ENCODE measurements at regions not wholly inside any gene's neighbourhood (a gene's known extent, or its start where the extent isn't known, plus 50 kb on each side); places are given as distances from the start of the nearest gene placed in this dataset.

DNA sequence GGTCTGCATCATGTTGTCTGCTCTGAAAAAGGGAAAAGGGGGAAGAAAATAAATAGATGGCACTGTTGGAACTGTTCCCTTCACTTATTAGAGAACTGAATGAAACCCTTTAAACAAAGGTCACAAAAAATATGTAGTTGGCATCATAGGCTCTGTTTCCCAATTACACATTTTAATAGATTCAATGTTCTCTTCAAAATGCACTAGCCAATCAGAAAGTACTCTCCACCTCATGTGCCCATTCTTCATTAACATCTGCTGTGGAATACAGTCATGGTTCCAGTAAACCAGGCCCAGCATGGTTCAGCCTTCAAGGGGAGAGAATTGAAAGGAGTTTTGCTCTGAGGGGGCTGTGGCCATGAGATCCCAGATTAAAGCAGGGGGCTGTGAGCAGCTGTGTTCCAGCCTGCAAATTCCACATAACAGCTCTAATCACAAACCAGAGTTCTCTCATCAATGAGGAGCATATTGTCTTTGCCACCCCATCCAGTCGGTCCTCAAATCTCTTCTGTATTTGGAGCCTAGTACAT, 165.9 kb upstream of the CREB1 start:
- no peaks in the 10 kb centered on the region for H3K9me3 ChIP-seq (ENCODE audit: control insufficient read depth, insufficient read depth, low read depth, low read length)
- no peak overlapping the region for H3K27ac ChIP-seq (ENCODE audit: low read length)
- intact Hi-C loops (cut with micrococcal nuclease; ENCODE audit: unreplicated experiment) (no loop called here), in situ Hi-C loops (cut with HindIII; ENCODE audit: low pct_unique_long_range_greater_than_20kb, low sequenced_read_pairs) (no loop called here)
- no peak overlapping the region for H3K4me3 ChIP-seq (ENCODE audit: low read depth in 2 of 2, low read length in 2 of 2)
- POLR2A ChIA-PET, result no interaction called here
- CTCF ChIA-PET, result no interaction called here
- no peak for DNase-seq (ENCODE audit: low read depth, low spot score)
- no TSS peak for BruUV-seq (replicated peaks)
- no peaks in the 10 kb centered on the region for H3K36me3 ChIP-seq (ENCODE audit: control insufficient read depth, insufficient read depth, low read length)
- no peaks in the 10 kb centered on the region for H3K4me1 ChIP-seq (ENCODE audit: control insufficient read depth, insufficient read depth, low read length)
- TF ChIP-seq, protein P1, sequence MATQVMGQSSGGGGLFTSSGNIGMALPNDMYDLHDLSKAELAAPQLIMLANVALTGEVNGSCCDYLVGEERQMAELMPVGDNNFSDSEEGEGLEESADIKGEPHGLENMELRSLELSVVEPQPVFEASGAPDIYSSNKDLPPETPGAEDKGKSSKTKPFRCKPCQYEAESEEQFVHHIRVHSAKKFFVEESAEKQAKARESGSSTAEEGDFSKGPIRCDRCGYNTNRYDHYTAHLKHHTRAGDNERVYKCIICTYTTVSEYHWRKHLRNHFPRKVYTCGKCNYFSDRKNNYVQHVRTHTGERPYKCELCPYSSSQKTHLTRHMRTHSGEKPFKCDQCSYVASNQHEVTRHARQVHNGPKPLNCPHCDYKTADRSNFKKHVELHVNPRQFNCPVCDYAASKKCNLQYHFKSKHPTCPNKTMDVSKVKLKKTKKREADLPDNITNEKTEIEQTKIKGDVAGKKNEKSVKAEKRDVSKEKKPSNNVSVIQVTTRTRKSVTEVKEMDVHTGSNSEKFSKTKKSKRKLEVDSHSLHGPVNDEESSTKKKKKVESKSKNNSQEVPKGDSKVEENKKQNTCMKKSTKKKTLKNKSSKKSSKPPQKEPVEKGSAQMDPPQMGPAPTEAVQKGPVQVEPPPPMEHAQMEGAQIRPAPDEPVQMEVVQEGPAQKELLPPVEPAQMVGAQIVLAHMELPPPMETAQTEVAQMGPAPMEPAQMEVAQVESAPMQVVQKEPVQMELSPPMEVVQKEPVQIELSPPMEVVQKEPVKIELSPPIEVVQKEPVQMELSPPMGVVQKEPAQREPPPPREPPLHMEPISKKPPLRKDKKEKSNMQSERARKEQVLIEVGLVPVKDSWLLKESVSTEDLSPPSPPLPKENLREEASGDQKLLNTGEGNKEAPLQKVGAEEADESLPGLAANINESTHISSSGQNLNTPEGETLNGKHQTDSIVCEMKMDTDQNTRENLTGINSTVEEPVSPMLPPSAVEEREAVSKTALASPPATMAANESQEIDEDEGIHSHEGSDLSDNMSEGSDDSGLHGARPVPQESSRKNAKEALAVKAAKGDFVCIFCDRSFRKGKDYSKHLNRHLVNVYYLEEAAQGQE (IDR thresholded peaks at IDR 0.05; ENCODE audit: insufficient read depth in 1 of 2, low read depth in 2 of 2, low read length in 1 of 2), result no peak
- TF ChIP-seq TCF7L2 (IDR thresholded peaks at IDR 0.05; ENCODE audit: low read depth, low read length), result no peak
- no peak for TF ChIP-seq SIN3A (IDR thresholded peaks at IDR 0.05; ENCODE audit: borderline replicate concordance, insufficient read depth, low read depth, low read length)
- TF ChIP-seq POLR2AphosphoS5 (IDR thresholded peaks at IDR 0.05; ENCODE audit: low read depth, low read length), result no peak
- TF ChIP-seq, protein P2, sequence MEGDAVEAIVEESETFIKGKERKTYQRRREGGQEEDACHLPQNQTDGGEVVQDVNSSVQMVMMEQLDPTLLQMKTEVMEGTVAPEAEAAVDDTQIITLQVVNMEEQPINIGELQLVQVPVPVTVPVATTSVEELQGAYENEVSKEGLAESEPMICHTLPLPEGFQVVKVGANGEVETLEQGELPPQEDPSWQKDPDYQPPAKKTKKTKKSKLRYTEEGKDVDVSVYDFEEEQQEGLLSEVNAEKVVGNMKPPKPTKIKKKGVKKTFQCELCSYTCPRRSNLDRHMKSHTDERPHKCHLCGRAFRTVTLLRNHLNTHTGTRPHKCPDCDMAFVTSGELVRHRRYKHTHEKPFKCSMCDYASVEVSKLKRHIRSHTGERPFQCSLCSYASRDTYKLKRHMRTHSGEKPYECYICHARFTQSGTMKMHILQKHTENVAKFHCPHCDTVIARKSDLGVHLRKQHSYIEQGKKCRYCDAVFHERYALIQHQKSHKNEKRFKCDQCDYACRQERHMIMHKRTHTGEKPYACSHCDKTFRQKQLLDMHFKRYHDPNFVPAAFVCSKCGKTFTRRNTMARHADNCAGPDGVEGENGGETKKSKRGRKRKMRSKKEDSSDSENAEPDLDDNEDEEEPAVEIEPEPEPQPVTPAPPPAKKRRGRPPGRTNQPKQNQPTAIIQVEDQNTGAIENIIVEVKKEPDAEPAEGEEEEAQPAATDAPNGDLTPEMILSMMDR (IDR thresholded peaks at IDR 0.05), result no peak
- H3K27me3 ChIP-seq (ENCODE audit: control insufficient read depth, insufficient read depth, low read length), result no peaks in the 10 kb centered on the region
- ATAC-seq, result no peak

DNA sequence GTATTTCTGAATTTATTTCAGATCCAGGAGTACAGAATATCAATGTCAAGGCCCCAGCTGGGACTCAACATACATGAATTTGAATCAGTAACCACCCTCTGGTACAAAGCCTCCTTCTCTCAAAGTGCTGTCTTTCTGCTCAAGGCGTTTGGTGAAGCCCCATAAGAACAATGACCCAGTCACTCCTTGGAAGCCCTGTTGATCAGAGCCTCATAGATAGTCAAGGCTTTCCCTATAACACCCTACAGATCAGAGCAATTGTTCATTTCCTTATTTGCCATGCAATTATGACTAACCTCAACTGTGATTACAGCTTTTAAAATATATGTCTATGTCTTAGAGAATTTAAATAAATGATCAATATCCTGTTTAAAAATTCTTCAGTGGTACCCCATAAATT, 159.1 kb upstream of the CREB1 start:
- in situ Hi-C loops (cut with HindIII; ENCODE audit: low pct_unique_long_range_greater_than_20kb, low sequenced_read_pairs), result no loop called here
- no peaks in the 10 kb centered on the region for H3K9me3 ChIP-seq (ENCODE audit: control insufficient read depth, insufficient read depth, low read depth, low read length)
- no peak overlapping the region for H3K27ac ChIP-seq (ENCODE audit: low read length)
- ATAC-seq (no peak; the same call in 1 of the 2 replicates), DNase-seq (ENCODE audit: low read depth, low spot score) (no peak)
- CTCF ChIA-PET, result no interaction called here
- POLR2A ChIA-PET, result no interaction called here
- TF ChIP-seq, protein P2 (IDR thresholded peaks at IDR 0.05), result no peak
- TF ChIP-seq SIN3A (IDR thresholded peaks at IDR 0.05; ENCODE audit: borderline replicate concordance, insufficient read depth, low read depth, low read length) (no peak), TCF7L2 (IDR thresholded peaks at IDR 0.05; ENCODE audit: low read depth, low read length) (no peak), POLR2AphosphoS5 (IDR thresholded peaks at IDR 0.05; ENCODE audit: low read depth, low read length) (no peak)
- TF ChIP-seq, protein P1 (IDR thresholded peaks at IDR 0.05; ENCODE audit: insufficient read depth in 1 of 2, low read depth in 2 of 2, low read length in 1 of 2), result no peak
- intact Hi-C loops (cut with micrococcal nuclease; ENCODE audit: unreplicated experiment), result no loop called here
- no peaks in the 10 kb centered on the region for H3K4me1 ChIP-seq (ENCODE audit: control insufficient read depth, insufficient read depth, low read length)
- BruUV-seq (replicated peaks), result no TSS peak
- H3K27me3 ChIP-seq (ENCODE audit: control insufficient read depth, insufficient read depth, low read length), result no peaks in the 10 kb centered on the region
- no peaks in the 10 kb centered on the region for H3K36me3 ChIP-seq (ENCODE audit: control insufficient read depth, insufficient read depth, low read length)
- H3K4me3 ChIP-seq (ENCODE audit: low read depth in 2 of 2, low read length in 2 of 2), result no peak overlapping the region

All from Panc1 (cell line).